Midbrain (tissue), 1 donor: ENCODE measurements at regions not wholly inside any gene's neighbourhood (a gene's known extent, or its start where the extent isn't known, plus 50 kb on each side); places are given as distances from the start of the nearest gene placed in this dataset.
"Not testable (repeated sequence)": the region's sequence is repeated elsewhere in the genome, so short reads cannot be mapped to it uniquely, and the experiment has no call there.

Source experiments
- DNase-seq: peaks from one replicate; lab custom pipeline; 2025; lab: John Stamatoyannopoulos, UW

DNA sequence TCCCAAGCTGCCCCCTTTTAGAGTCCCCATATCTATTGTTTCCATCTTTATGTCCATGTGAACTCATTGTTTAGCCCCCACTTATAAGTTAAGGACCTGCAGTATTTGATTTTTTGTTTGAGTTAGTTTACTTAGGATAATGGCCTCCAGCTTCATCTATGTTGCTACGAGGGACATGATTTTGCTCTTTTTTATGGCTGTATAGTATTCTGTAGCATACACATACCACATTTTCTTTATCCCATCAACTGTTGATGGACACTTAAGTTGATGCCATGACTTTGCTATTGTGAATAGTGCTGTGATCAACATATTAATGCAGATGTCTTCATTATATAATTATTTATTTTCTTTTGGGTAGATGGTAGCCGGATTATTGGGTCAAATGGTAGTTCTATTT, 576.9 kb downstream of the ANKRD7 start:
- DNase-seq: no peak

DNA sequence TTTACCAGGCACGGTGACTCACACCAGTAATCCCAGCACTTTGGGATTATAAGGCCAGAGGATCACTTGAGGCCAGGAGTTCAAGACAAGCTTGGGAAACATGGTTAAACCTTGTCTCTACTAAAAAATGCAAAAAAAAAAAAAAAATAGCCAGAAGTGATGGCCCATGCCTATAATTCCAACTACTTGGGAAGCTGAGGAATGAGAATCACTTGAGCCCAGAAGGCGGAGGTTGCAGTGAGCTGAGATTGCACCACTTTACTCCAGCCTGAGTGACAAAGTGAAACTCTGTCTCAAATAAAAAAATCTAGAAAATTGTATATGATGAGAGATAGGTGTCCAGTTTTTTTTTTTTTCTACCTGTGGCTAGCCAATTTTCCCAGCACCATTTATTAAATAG, 578.2 kb downstream of the ANKRD7 start:
- DNase-seq: no peak

DNA sequence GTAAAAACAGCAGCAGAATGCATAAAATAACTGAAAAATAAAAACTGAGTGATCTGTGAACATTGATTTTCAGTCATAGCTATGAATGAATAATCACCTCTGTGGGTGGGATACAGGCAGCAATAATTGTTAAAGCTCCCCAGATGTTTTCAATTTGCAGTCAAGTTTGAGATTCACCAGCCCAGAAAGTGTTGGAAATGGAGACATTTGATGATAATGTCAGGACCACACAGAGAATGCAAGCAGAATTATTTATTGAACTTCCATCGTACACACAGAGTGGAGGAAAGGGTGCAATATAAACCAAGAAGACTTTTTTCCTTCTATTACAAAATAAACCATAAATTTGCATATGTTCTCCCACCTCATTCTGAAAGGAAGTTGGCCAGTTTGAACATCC, 601.7 kb downstream of the ANKRD7 start:
- no peak for DNase-seq

DNA sequence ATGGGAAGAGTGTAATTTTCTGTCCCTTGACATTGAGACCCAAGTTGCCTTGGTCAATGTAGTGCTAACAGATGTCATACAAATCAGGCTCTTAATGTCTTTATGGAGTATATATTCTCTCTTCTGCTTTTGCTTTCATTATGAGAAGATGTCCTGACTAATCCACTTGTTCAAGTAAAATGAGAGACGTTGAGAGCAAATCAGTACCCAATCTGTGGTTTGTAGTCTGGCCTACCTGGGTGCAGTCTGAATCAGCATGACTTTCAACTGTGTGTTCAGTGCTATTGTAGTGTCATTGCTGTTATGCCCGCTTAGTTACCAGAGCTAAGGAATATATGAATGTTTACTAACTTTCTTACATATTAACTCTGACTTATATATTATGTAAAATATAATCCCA, 612.4 kb downstream of the ANKRD7 start:
- no peak for DNase-seq

DNA sequence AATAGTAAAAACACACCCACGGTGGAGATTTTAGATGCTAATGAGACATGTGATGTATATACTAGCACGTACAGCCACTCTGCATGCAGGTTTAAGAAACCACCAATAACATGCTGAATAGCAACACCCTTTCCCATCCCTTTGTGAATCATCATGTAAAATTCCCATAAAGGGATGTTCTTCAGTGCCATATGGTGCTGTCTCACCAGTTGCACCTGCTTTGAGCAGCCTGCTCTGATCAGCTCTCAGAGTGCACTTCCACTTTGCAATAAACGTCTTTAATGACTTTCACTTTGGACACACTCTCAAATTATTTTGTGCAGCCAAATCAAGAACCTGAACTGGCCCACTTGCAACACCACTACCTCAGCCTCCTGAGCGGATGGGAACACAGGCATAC, 615.0 kb downstream of the ANKRD7 start:
- DNase-seq: no peak

DNA sequence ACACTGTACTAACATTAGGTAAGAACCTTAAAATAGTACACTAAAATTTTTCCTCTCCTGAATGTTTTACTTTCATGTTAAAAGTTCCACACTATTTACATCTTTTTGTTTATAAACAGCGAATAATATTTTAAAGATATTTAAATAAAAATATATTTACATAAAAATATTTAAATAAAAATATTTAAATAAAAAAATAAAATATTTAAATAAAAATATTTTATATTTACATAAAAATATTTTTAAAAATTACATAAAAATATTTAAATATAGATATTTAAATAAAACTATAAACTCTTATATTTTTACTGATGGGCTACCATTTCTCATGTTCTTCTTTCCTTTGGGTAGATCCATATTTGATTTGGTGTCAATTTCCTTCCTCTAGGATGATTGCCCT, 619.0 kb downstream of the ANKRD7 start:
- no peak for DNase-seq

DNA sequence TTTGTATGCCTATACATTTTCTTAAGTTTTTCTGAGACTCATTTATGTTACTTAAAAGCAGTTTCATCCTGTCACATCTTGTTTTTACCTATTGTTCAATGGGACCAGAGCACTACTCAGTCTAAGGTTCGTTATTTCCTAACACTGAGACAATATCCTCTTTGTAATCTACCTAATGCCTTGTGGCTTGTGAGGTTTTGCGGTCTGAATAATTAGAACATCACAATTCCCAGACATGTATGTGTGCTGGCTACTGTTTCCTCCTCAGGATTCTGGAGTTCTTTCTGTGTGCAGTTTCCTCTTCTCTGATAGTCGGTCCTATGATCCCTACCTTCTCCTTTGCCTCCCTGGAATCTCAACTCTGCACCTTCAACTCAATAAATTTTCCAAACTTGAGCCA, 620.2 kb downstream of the ANKRD7 start:
- DNase-seq: no peak

DNA sequence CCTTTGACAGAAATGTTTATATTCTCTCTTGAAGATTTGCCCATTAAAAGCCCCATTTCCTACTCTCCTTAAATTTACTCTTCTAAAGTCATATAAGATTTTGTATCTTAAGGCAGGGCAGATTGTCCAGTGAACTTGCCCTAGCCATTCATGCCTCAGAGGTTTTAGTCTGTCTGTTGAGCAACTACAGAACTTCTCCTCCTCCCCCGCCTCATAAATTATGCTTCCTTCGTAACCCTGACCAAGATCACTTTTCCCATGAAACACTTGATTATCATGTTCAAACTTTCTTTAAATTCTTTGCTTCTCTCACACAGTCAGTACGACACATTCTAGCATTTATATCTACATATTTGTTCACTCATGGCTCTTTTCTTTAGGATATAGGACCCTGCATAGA, 621.3 kb downstream of the ANKRD7 start:
- no peak for DNase-seq

DNA sequence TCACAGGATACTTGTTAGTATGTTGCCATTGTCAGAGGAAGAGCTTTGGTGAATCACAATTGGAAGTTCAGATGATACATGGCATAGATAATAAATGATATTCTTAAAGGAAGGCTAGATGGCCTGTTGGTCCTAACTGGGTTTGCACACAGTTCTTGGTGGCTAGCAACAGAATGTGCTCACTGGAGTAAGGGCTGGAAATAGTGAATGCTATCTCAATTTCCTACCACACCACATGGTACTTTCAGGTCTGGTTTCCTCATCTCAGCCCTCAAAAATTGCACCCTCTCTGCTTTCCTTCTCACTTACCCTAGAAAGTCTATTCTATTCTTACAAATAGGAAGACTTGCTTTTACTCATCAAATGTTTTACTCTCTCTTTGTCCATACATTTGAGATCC, 622.5 kb downstream of the ANKRD7 start:
- no peak for DNase-seq

DNA sequence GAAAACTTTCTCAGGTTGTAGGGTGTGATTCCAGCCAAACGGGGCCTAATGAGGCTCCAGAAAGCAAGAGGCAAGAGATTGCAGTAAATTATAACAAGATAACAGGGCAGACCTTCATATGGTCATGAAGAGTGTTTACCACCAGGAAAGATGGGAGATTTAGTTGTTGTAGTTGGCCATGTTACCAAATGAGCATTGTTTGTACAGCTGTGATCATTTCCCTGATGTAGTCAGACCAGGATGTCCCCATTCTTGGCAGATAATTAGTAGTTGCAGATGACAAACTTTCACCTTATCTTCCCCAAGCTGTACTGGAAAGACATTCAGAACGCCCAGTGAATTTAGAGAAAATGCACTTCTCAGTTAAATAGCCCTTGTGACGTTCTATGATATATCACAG, 630.8 kb downstream of the ANKRD7 start:
- DNase-seq: no peak

DNA sequence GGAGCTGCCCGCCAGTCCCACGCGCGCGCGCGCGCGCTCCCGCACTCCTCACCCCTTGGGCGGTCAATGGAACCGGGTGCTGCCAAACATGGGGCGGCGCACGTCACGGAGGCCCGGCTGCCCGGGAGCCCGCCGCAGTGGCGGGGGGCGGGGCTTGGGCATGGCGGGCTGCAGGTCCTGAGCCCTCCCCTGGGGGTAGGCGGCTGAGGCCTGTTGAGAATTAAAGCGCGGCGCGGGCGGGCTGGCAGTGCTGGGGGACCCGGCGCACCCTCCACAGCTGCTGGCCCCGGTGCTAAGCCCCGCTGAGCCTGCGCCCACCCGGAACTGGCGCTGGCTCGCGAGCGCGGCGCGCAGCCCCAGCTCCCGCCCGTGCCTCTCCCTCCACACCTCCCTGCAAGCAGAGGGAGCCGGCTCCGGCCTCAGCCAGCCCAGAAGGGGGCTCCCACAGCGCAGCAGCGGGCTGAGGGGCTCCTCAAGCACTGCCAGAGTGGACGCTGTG, 634.2 kb downstream of the ANKRD7 start:
- no peak for DNase-seq

DNA sequence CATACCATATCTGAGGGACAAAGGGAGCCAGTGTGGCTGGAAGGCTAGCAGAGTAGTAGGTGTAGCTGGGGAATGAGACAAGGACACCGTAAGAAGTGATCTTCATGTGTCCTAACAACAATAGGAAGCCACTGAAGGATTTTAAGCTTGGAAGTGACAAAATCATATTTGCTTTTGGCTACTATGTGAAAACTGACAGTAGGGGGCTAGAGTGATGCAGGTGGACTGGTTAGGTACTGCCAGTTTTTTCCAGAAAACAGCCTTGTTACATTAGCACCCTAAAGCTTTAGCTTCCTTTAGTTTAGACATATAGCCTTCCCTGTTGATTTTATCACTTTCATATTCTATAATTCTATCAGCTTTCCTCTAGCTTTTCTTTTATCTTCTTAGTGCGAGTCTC, 637.1 kb downstream of the ANKRD7 start:
- DNase-seq: no peak

DNA sequence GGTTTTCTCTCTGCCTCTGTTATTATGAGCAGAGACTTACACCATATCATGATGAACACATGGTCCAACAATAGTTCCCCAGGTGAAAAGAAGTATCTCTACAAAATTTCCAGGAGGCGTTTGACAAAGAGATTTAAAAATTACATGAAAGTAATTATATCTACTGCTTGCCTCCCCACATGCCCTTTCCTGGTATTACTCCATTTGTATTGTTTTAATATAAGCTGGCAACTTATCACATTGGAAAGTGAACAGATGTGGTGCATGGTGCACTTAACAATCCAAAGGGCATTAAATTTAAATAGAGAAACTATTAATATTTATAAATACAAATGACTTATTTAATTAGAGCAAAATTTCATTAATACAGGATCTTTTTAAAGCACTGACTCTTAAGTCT, 638.2 kb downstream of the ANKRD7 start:
- no peak for DNase-seq

DNA sequence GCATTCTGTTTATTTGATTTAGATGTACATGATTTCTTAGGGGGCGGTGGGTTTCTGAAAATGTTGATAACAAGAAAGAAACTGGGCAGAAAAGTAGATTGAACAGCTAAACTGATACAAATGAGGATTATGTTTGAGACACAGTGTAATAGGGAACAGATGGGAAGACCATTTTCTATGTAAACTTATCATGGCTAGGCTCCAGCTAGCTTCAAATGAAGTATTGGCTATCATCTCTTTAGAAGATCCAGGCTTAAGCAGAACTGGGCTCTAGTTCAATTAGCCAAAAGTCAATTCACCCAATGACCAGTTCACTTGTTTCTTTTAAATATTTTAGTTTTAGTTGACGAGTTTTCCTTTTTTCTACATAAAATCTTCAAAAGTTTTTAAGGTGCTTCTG, 639.5 kb downstream of the ANKRD7 start:
- no peak for DNase-seq

DNA sequence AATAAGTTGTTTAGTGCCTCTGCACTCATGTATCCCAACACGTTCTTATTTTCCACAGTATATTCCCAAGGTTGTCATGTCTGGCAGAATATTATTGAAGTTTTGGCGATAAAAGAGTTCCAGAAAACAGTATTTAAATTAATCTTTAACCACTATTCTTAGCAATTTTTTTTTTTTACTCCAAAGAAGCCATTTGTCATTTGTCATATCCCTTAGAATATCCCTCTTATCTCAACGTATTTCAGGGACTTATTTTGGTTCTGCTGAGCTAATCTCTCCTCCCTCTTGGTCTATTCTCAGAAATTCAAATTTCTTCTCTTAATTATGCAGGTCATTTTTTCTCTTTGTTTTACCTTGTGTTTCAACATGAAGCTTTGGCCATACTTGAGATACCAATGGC, 643.4 kb downstream of the ANKRD7 start:
- no peak for DNase-seq

DNA sequence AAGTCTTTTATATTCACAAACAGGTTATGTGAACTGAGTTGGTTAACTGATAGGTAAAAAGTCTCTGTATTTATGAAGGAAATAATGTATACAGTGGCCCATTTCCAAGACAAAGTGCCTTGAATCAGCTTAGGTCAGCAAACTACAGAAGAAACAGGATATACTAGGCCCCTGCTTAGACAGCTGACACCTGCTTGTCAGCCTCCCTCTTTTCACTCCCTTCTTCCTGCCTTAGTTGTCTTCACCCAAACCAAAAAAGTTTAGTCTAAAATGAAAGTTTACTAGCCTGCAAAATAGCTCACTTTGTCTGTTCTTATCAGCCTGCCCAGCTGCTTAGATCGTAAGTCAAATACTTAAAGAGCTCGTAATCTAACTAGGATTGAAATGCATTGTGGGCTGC, 644.6 kb downstream of the ANKRD7 start:
- not testable (repeated sequence) for DNase-seq

DNA sequence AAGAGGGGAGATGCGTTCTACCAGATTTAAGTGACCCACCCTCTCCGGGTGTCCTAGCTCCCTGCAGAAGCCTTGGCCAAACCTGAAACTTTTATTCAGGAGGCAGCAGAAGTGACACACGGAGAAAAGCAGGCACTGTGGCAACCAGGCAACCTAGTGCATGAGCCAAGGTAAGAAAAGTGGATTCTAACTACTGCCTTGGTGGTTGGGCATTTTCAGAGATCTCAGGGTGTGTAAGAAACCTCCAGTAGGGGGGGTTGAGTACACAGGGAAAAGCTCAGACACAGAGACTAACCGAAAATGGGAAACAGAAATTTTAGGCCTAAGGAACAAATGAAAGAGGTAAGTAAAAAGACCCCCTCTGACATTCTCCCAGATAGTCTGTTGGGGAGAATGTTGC, 645.7 kb downstream of the ANKRD7 start:
- no peak for DNase-seq

DNA sequence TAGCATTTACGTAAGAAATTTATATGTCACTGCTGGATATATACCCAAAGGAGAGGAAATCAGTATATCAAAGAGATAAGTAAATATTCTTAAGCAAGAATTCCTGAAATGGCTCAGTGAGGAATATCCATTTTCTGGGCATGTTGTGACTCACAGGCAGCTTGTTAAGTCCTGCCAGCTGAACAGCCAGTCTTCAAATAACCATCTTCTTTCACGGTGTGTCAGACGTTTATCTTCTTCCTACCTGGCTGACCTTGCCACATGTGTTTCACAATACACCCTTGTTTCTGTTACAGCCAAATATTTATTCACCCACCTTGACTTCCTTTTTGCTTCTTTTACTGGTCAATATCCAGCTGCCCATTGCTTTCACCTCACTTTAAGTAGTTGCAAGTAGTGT, 648.1 kb downstream of the ANKRD7 start:
- DNase-seq: no peak

DNA sequence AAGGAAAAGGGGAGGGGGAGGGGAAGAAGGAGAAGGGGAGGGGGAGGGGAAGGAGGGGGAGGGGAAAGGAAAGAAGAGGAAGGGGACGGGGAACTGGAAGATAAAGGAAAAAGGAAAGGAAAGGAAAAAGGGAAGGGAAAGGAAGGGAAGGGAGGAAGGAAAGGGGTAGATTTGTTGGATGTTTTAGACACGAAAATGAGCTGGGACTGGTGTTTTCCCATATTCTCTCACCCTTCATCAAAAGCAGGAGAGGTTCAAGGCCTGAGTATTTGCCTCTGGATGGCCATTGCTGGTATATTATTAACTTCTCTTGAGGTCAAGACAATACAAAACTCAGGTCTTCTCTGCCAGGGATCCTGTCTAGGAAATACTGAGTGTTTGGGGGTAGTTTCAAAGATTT, 652.7 kb downstream of the ANKRD7 start:
- DNase-seq: no peak

DNA sequence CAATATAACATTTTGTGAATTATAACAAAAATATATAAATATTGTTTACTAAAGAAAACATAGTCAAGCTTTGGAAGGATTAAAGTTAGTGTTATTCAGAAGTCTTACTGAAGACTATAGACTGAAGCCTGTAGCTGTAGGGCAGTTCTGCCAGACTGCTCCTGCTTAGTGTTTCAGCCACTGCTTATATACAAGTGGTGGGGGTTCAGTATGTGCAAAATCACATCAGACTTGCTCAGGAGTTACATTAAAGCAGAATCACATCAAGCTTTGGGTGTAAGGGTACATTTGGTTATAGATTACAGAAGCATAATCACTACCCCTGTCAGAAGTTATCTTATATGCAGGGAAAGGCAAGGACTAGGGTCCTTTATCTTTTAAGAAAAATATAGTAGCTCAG, 653.8 kb downstream of the ANKRD7 start:
- no peak for DNase-seq

DNA sequence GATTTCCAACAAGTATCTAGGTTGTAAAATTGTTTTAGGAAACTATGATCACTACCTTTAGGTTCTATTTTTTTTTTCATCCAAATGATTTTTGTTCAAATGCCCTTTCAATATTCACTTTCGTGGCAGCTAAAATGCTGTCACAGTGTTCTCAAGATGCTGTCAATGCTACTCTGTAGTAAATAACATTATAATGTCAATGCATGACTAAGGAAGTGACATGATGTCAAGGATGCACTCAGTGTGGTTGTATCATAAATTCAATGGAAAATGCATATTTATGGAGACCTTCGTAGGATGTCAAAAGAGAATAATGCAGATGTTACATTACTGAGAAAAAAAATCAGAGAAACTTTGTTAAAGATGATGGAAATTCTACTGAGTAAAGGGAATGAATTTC, 673.8 kb downstream of the ANKRD7 start:
- DNase-seq: no peak

DNA sequence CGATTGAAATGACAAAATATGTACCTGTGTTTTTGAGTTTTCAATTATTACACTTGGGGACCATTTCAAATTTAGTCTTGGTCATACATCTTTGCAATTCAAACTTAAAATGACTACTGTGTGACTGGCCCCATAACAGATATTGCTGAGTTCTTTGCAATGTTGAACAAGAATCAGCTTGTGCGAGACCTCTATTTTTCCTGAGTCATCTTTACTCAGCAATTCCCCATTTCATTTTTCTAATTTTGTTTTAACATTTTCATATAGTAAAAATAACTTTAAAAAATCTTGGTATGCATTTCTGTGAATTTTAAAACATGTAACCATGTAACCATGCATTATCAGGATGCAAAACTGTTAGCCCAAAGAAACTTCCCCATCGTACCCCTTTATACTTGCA, 678.1 kb downstream of the ANKRD7 start:
- no peak for DNase-seq

DNA sequence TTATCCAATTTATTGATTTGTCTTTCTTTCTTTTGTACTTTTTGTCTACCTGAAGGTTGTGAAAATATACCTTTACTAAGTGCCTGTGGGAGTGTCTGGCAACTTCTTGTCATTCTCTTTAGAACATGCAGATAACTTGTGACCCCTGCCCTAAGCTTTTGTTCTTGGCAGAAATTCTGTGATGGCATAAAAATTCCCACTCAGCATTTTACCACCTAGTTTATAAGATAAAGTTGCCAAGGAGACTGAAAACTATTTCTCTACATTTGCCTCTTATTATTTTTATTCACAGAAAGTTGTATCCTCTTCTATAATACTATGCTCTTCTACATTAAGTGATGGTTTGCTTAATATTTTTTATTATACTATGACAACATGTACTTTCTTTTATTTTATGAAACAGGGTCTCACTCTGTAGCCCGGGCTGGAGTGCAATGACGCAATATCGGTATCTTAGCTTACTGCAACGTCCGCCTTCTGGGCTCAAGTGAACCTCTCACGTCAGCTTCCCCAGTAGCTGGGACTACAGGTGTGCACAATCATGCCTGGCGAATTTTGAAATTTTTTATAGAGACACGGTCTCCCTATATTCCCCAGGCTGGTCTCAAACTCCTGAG, 683.5 kb downstream of the ANKRD7 start:
- no peak for DNase-seq

DNA sequence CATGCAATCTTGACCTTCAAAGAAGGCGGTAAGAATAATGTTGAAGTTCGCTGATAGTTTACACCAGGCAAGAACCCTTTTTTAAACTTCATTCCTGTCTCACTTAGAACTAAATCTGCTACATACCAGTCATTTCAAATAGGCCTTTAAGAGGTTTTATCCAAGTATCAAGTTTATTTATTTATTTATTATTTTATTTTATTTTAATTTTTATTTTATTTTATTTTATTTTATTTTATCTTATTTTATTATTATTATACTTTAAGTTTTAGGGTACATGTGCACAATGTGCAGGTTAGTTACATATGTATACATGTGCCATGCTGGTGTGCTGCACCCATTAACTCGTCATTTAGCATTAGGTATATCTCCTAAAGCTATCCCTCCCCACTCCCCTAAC, 691.6 kb downstream of the ANKRD7 start:
- DNase-seq: not testable (repeated sequence)

DNA sequence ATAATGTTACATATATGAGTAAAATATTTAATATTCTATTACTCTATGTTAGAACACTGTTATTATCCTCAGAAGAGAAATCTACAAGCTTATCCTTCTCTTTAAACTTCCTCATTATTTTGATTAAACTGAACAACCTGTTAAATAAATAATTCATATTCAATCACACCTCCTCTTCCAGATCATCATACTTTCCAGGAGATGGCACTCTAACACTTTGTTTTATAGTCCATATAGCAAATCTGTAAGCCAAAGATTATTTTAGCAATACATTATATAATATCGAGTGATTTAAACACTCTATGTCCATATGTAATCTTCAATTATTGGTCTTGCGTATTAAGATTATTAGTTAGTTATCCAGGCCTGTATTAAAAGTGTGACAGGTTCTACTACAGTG, 694.1 kb downstream of the ANKRD7 start:
- no peak for DNase-seq
